ENCODE measurements at regions not wholly inside any gene's neighbourhood (a gene's known extent, or its start where the extent isn't known, plus 50 kb on each side); places are given as distances from the start of the nearest gene placed in this dataset.

DNA sequence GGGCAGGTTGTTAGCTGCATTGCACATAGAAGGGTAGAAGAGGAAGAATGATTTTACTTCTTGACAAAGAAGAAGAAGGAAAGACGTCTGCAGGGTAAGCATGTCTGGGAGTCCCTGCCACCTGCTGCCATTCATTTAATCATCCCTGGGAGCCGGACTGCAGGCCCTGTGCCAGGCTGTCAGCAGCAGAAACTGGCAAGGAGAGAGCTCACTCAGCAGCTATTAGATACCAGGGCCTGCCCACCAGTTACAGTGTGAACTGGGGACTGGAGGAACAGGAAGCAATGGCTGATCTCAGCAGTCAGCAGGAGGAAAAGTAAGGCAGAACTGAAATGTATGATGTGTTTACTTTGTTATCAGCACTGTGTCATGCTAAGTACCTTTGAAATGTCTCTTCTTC lies 75.7 kb upstream of the C1orf87 start:
- TF ChIP-seq, protein P1, sequence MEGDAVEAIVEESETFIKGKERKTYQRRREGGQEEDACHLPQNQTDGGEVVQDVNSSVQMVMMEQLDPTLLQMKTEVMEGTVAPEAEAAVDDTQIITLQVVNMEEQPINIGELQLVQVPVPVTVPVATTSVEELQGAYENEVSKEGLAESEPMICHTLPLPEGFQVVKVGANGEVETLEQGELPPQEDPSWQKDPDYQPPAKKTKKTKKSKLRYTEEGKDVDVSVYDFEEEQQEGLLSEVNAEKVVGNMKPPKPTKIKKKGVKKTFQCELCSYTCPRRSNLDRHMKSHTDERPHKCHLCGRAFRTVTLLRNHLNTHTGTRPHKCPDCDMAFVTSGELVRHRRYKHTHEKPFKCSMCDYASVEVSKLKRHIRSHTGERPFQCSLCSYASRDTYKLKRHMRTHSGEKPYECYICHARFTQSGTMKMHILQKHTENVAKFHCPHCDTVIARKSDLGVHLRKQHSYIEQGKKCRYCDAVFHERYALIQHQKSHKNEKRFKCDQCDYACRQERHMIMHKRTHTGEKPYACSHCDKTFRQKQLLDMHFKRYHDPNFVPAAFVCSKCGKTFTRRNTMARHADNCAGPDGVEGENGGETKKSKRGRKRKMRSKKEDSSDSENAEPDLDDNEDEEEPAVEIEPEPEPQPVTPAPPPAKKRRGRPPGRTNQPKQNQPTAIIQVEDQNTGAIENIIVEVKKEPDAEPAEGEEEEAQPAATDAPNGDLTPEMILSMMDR (IDR thresholded peaks at IDR 0.05): no peak
- TF ChIP-seq ZFX (IDR thresholded peaks at IDR 0.05; ENCODE audit: borderline replicate concordance): no peak
